ENCODE measurements at regions not wholly inside any gene's neighbourhood (a gene's known extent, or its start where the extent isn't known, plus 50 kb on each side); places are given as distances from the start of the nearest gene placed in this dataset.

- H3K4me3 Mint-ChIP-seq, result no peak overlapping the region
- ChIA-PET POLR2A (no interaction called here), CTCF (no interaction called here)
- H3K27ac Mint-ChIP-seq, result no peak overlapping the region
- no peaks in the 10 kb centered on the region for H3K9me3 Mint-ChIP-seq
- intact Hi-C loops (cut with micrococcal nuclease), result no loop called here
- no peaks in the 10 kb centered on the region for H3K4me1 Mint-ChIP-seq
- no peaks in the 10 kb centered on the region for H3K27me3 Mint-ChIP-seq
- DNase-seq (no peak), ATAC-seq (ENCODE audit: low read depth) (no peak)
- H3K36me3 Mint-ChIP-seq (ENCODE audit: low read depth), result no peaks in the 10 kb centered on the region
- TF ChIP-seq CTCF (IDR thresholded peaks at IDR 0.05), result no peak
Measured at GRCh38 chr12:85519163-85519562, 239.1 kb downstream of the ALX1 start.

- no peaks in the 10 kb centered on the region for H3K9me3 Mint-ChIP-seq
- DNase-seq, result no peak
- H3K27me3 Mint-ChIP-seq, result no peaks in the 10 kb centered on the region
- POLR2A ChIA-PET, result no interaction called here
- H3K4me1 Mint-ChIP-seq, result peaks cover 12% of the 10 kb centered on the region
- intact Hi-C loops (cut with micrococcal nuclease), result no loop called here
- H3K4me3 Mint-ChIP-seq, result no peak overlapping the region
- ATAC-seq (ENCODE audit: low read depth), result no peak
- H3K36me3 Mint-ChIP-seq (ENCODE audit: low read depth), result no peaks in the 10 kb centered on the region
- CTCF ChIA-PET, result no interaction called here
- H3K27ac Mint-ChIP-seq, result no peak overlapping the region
- TF ChIP-seq CTCF (IDR thresholded peaks at IDR 0.05), result no peak
Measured at GRCh38 chr12:85523197-85523596, 243.2 kb downstream of the ALX1 start.

GRCh38 chr12:85527192-85527591 lies 247.2 kb downstream of the ALX1 start:
- Mint-ChIP-seq H3K27ac (no peak overlapping the region), H3K4me3 (no peak overlapping the region), H3K4me1 (peaks cover 12% of the 10 kb centered on the region), H3K9me3 (no peaks in the 10 kb centered on the region), H3K36me3 (ENCODE audit: low read depth) (no peaks in the 10 kb centered on the region), H3K27me3 (no peaks in the 10 kb centered on the region)
- ATAC-seq (ENCODE audit: low read depth), result no peak
- intact Hi-C loops (cut with micrococcal nuclease), result no loop called here
- no peak for DNase-seq
- CTCF ChIA-PET, result no interaction called here
- POLR2A ChIA-PET, result no interaction called here
- TF ChIP-seq CTCF (IDR thresholded peaks at IDR 0.05), result no peak

GRCh38 chr12:85529896-85530295 lies 249.9 kb downstream of the ALX1 start:
- H3K36me3 Mint-ChIP-seq (ENCODE audit: low read depth), result no peaks in the 10 kb centered on the region
- ATAC-seq (ENCODE audit: low read depth) (no peak), DNase-seq (no peak)
- H3K4me1 Mint-ChIP-seq, result peaks cover 12% of the 10 kb centered on the region
- ChIA-PET POLR2A (no interaction called here), CTCF (no interaction called here)
- no peak for TF ChIP-seq CTCF (IDR thresholded peaks at IDR 0.05)
- no peaks in the 10 kb centered on the region for H3K27me3 Mint-ChIP-seq
- no peak overlapping the region for H3K4me3 Mint-ChIP-seq
- no peaks in the 10 kb centered on the region for H3K9me3 Mint-ChIP-seq
- H3K27ac Mint-ChIP-seq, result no peak overlapping the region
- intact Hi-C loops (cut with micrococcal nuclease), result no loop called here

GRCh38 chr12:85530456-85530855 lies 250.4 kb downstream of the ALX1 start:
- Mint-ChIP-seq H3K27me3 (no peaks in the 10 kb centered on the region), H3K27ac (no peak overlapping the region), H3K36me3 (ENCODE audit: low read depth) (no peaks in the 10 kb centered on the region), H3K4me1 (peaks cover 12% of the 10 kb centered on the region), H3K9me3 (no peaks in the 10 kb centered on the region), H3K4me3 (no peak overlapping the region)
- CTCF ChIA-PET, result no interaction called here
- ATAC-seq (ENCODE audit: low read depth) (no peak), DNase-seq (no peak)
- TF ChIP-seq CTCF (IDR thresholded peaks at IDR 0.05), result no peak
- POLR2A ChIA-PET, result no interaction called here
- intact Hi-C loops (cut with micrococcal nuclease), result no loop called here

All from activated B cell treated with CpG ODN at 0.5 μM for 24 hours (primary cell).